CD14-positive monocyte (primary cell): ENCODE measurements at regions not wholly inside any gene's neighbourhood (a gene's known extent, or its start where the extent isn't known, plus 50 kb on each side); places are given as distances from the start of the nearest gene placed in this dataset.

Experiments used
- DNase-seq, 3 donors: peaks; one replicate each; pipeline ENCODE4 v3.0.0-alpha.2; 2011 to 2022
- H2AFZ ChIP-seq: 2 replicates; pipeline ENCODE4 v1.6.0; 2012; ENCODE audit warnings: mild to moderate bottlenecking, low read depth, low read length, inconsistent platforms; ENCODE audit not compliant: insufficient read depth, poor library complexity, severe bottlenecking
- H3K27ac ChIP-seq, 2 donors: 1 replicate in 1 of 2; 2 replicates in 1 of 2; pipeline ENCODE4 v1.5.1; 2012 to 2013; ENCODE audit warnings: low read length in 2 of 2, control low read depth in 1 of 2, inconsistent platforms in 1 of 2, low read depth in 1 of 2, mild to moderate bottlenecking in 1 of 2
- H3K27me3 ChIP-seq, 2 donors: one replicate each; pipeline versions ENCODE4 v1.6.0 to v1.6.1; 2011 to 2013; ENCODE audit warnings: low read length in 2 of 2; ENCODE audit not compliant: control insufficient read depth in 2 of 2, insufficient read depth in 2 of 2
- H3K36me3 ChIP-seq, 2 donors: replicated peaks in 1 of 2; 1 replicate in 1 of 2; 2 replicates in 1 of 2; pipeline versions ENCODE4 v1.5.1 to v1.6.1; 2012 to 2013; ENCODE audit warnings: low read length in 2 of 2, control low read depth in 1 of 2, inconsistent platforms in 1 of 2, mild to moderate bottlenecking in 1 of 2; ENCODE audit not compliant: insufficient read depth in 2 of 2, control insufficient read depth in 1 of 2
- H3K4me1 ChIP-seq, 2 donors: 1 replicate in 1 of 2; 2 replicates in 1 of 2; pipeline versions ENCODE4 v1.5.1 to v1.6.1; 2012 to 2013; ENCODE audit warnings: low read length in 2 of 2, control low read depth in 1 of 2, inconsistent platforms in 1 of 2, mild to moderate bottlenecking in 1 of 2, moderate library complexity in 1 of 2; ENCODE audit not compliant: insufficient read depth in 2 of 2, control insufficient read depth in 1 of 2
- H3K4me2 ChIP-seq: replicated peaks from 2 replicates; pipeline ENCODE3; 2012; ENCODE audit warnings: low read length, moderate library complexity, mild to moderate bottlenecking; ENCODE audit not compliant: poor library complexity, severe bottlenecking; ENCODE audit errors: extremely low read depth
- H3K4me3 ChIP-seq, 3 experiments: fragments of 200-600 bp in 1 of 3; sonication (generic) in 1 of 3; replicated peaks in 1 of 3; 1 replicate in 2 of 3; 2 replicates in 1 of 3; pipeline ENCODE4 v1.5.1; 2011 to 2013; ENCODE audit warnings: low read length in 3 of 3, mild to moderate bottlenecking in 3 of 3, control low read depth in 2 of 3, low read depth in 2 of 3, inconsistent platforms in 1 of 3, moderate library complexity in 1 of 3
- H3K79me2 ChIP-seq: 2 replicates; pipeline ENCODE4 v1.6.0; 2012; ENCODE audit warnings: mild to moderate bottlenecking, control low read depth, inconsistent platforms, low read length, moderate library complexity; ENCODE audit not compliant: insufficient read depth
- H3K9ac ChIP-seq: 2 replicates; pipeline ENCODE4 v1.6.0; 2017; ENCODE audit warnings: low read length, mild to moderate bottlenecking; ENCODE audit not compliant: insufficient read depth, poor library complexity, severe bottlenecking
- H3K9me3 ChIP-seq, 2 donors: replicated peaks in 1 of 2; 1 replicate in 1 of 2; 2 replicates in 1 of 2; pipeline versions ENCODE4 v1.5.1 to v1.6.1; 2012 to 2013; ENCODE audit warnings: low read length in 2 of 2, control low read depth in 1 of 2; ENCODE audit not compliant: control insufficient read depth in 1 of 2, insufficient read depth in 1 of 2
- H4K20me1 ChIP-seq: 2 replicates; pipeline ENCODE4 v1.6.0; 2012; ENCODE audit warnings: mild to moderate bottlenecking, low read length, control low read depth, moderate library complexity; ENCODE audit not compliant: insufficient read depth
- H3K27ac Mint-ChIP-seq, 7 donors: one replicate each; pipeline ENCODE4 v1.8.0; 2020; ENCODE audit warnings: mild to moderate bottlenecking in 7 of 7, mixed read lengths in 7 of 7, moderate library complexity in 6 of 7, inconsistent platforms in 2 of 7
- H3K27me3 Mint-ChIP-seq, 3 donors: one replicate each; pipeline ENCODE4 v1.8.0; 2021 to 2022; ENCODE audit warnings: low read depth in 3 of 3, mild to moderate bottlenecking in 3 of 3, mixed read lengths in 3 of 3, moderate library complexity in 3 of 3, inconsistent platforms in 1 of 3
- H3K36me3 Mint-ChIP-seq, 2 donors: one replicate each; pipeline ENCODE4 v1.8.0; 2020; ENCODE audit warnings: mixed read lengths in 2 of 2, inconsistent platforms in 1 of 2, mild to moderate bottlenecking in 1 of 2
- H3K4me1 Mint-ChIP-seq: one replicate; pipeline ENCODE4 v1.8.0; 2020; ENCODE audit warnings: mild to moderate bottlenecking, mixed read lengths
- H3K4me3 Mint-ChIP-seq, 2 donors: one replicate each; pipeline ENCODE4 v1.8.0; 2020; ENCODE audit warnings: mild to moderate bottlenecking in 2 of 2, mixed read lengths in 2 of 2, moderate library complexity in 1 of 2
- H3K9me3 Mint-ChIP-seq, 7 donors: one replicate each; pipeline ENCODE4 v1.8.0; 2020 to 2022; ENCODE audit warnings: mixed read lengths in 7 of 7, mild to moderate bottlenecking in 6 of 7, moderate library complexity in 6 of 7, inconsistent platforms in 2 of 7
- WGBS: methylation state at CpG from one replicate; pipeline ENCODE4 v1.1.5; 2013; ENCODE audit warnings: missing lambda C conversion rate; ENCODE audit not compliant: insufficient coverage; 5-methylcytosine and 5-hydroxymethylcytosine counted together
- intact Hi-C, 2 donors: fragments of 100-400 bp; cut with micrococcal nuclease; formaldehyde crosslinking; loops; one replicate each; pipeline versions ENCODE4 v1.15.0 to v1.15.1; 2023
- TF ChIP-seq, protein P1 (sequence below): fragments of 200-600 bp; IDR thresholded peaks from one replicate; pipeline ENCODE4 v1.8.0; 2022; ENCODE audit warnings: antibody characterized with exemption, mild to moderate bottlenecking

GRCh38 chr10:4474829-4475228 is 351.2 kb upstream of the AKR1E2 start:
- Mint-ChIP-seq H3K9me3 (peaks cover 0 to 9% (median 4%) of the 10 kb centered on the region in 7 donors), H3K4me1 (no peaks in the 10 kb centered on the region), H3K27me3 (peaks cover 1 to 2% (median 1%) of the 10 kb centered on the region in 3 donors), H3K36me3 (no peaks in the 10 kb centered on the region), H3K27ac (no peak overlapping the region), H3K4me3 (no peak overlapping the region)
- intact Hi-C loops: no loop called here
- H4K20me1 ChIP-seq: no peaks in the 10 kb centered on the region
- no peaks in the 10 kb centered on the region for H3K4me1 ChIP-seq
- H3K9me3 ChIP-seq: no peaks in the 10 kb centered on the region
- H3K9ac ChIP-seq: no peak overlapping the region
- H3K36me3 ChIP-seq: no peaks in the 10 kb centered on the region
- no peak overlapping the region for H3K4me3 ChIP-seq
- WGBS: 78% methylated on average over 8 of the region's 8 CpGs
- H3K27ac ChIP-seq: no peak overlapping the region
- H3K79me2 ChIP-seq: no peaks in the 10 kb centered on the region
- no peak overlapping the region for H2AFZ ChIP-seq
- H3K27me3 ChIP-seq: no peaks in the 10 kb centered on the region
- TF ChIP-seq, protein P1, sequence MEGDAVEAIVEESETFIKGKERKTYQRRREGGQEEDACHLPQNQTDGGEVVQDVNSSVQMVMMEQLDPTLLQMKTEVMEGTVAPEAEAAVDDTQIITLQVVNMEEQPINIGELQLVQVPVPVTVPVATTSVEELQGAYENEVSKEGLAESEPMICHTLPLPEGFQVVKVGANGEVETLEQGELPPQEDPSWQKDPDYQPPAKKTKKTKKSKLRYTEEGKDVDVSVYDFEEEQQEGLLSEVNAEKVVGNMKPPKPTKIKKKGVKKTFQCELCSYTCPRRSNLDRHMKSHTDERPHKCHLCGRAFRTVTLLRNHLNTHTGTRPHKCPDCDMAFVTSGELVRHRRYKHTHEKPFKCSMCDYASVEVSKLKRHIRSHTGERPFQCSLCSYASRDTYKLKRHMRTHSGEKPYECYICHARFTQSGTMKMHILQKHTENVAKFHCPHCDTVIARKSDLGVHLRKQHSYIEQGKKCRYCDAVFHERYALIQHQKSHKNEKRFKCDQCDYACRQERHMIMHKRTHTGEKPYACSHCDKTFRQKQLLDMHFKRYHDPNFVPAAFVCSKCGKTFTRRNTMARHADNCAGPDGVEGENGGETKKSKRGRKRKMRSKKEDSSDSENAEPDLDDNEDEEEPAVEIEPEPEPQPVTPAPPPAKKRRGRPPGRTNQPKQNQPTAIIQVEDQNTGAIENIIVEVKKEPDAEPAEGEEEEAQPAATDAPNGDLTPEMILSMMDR: no peak
- H3K4me2 ChIP-seq: no peak overlapping the region
- DNase-seq: no peak

GRCh38 chr10:4473977-4474376 is 352.0 kb upstream of the AKR1E2 start:
- no peak for DNase-seq
- H3K27ac Mint-ChIP-seq: no peak overlapping the region
- no peaks in the 10 kb centered on the region for H3K36me3 ChIP-seq
- H3K9me3 Mint-ChIP-seq: peaks cover 0 to 9% (median 2%) of the 10 kb centered on the region in 7 donors
- H3K9me3 ChIP-seq: no peaks in the 10 kb centered on the region
- 100% methylated on average over 1 of the region's 2 CpGs for WGBS
- no peak overlapping the region for H3K4me3 Mint-ChIP-seq
- no peaks in the 10 kb centered on the region for H3K79me2 ChIP-seq
- no peak overlapping the region for H3K4me2 ChIP-seq
- intact Hi-C loops: no loop called here
- H3K4me1 Mint-ChIP-seq: no peaks in the 10 kb centered on the region
- H3K4me3 ChIP-seq: no peak overlapping the region
- H3K27me3 ChIP-seq: no peaks in the 10 kb centered on the region
- no peaks in the 10 kb centered on the region for H3K36me3 Mint-ChIP-seq
- H3K27ac ChIP-seq: no peak overlapping the region
- H2AFZ ChIP-seq: no peak overlapping the region
- no peaks in the 10 kb centered on the region for H4K20me1 ChIP-seq
- TF ChIP-seq, protein P1: no peak
- peaks cover 1 to 2% (median 1%) of the 10 kb centered on the region in 3 donors for H3K27me3 Mint-ChIP-seq
- no peak overlapping the region for H3K9ac ChIP-seq
- no peaks in the 10 kb centered on the region for H3K4me1 ChIP-seq
